GM12878 (cell line): ENCODE measurements at regions not wholly inside any gene's neighbourhood (a gene's known extent, or its start where the extent isn't known, plus 50 kb on each side); places are given as distances from the start of the nearest gene placed in this dataset.

Source experiments
- ATAC-seq: fragments of 200-7000 bp; cut with Tn5 transposase; 3 replicates; pipeline ENCODE4 v1.9.1; 2020; ENCODE audit warnings: mild to moderate bottlenecking, moderate library complexity
- BruUV-seq: library from RNA; stranded (reverse); fragments of 400-500 nt; replicated peaks from 2 replicates; lab custom pipeline; 2021; lab: Mats Ljungman, UMichigan
- CTCF ChIA-PET: fragments of 300-600 bp; sonication (Branson Sonifier 250); formaldehyde crosslinking; extraction: SDS; loops from one replicate; lab custom pipeline; 2021; ENCODE audit warnings: inconsistent platforms; lab: Yijun Ruan, JAX
- POLR2A ChIA-PET: fragments of 350-600 bp; formaldehyde crosslinking; extraction: SDS; loops from one replicate; lab custom pipeline; 2021; ENCODE audit warnings: inconsistent platforms; lab: Charles Lee
- RAD21 ChIA-PET: fragments of 300-600 bp; sonication (Branson Sonifier 250); formaldehyde crosslinking; loops from one replicate; lab custom pipeline; 2023; ENCODE audit warnings: antibody characterized with exemption; ENCODE audit not compliant: unreplicated experiment; lab: Charles Lee
- SMC1A ChIA-PET: fragments of 300-600 bp; sonication (Branson Sonifier 250); formaldehyde crosslinking; loops from one replicate; lab custom pipeline; 2023; ENCODE audit not compliant: unreplicated experiment, uncharacterized antibody; lab: Charles Lee
- DNase-seq: peaks from one replicate; pipeline ENCODE4 v3.0.0-alpha.2; 2011; ENCODE audit warnings: low read depth, low spot score
- FAIRE-seq: peaks from 3 replicates; lab custom pipeline; 2011; peaks lifted over from hg19 to GRCh38; lab: Jason Lieb, UNC
- H2AFZ ChIP-seq: 2 replicates; pipeline ENCODE4 v1.6.0; 2011; ENCODE audit warnings: low read depth, low read length, control low read depth; ENCODE audit not compliant: control insufficient read depth
- H3K27ac ChIP-seq: 2 replicates; pipeline ENCODE4 v1.5.1; 2011; ENCODE audit warnings: control low read depth; ENCODE audit not compliant: control insufficient read depth, insufficient read depth
- H3K27me3 ChIP-seq, 2 experiments: replicated peaks in 1 of 2; 2 replicates each; pipeline versions ENCODE4 v1.6.0 to v1.6.1; 2011; ENCODE audit warnings: low read length in 1 of 2; ENCODE audit not compliant: control insufficient read depth in 2 of 2, insufficient read depth in 2 of 2
- H3K36me3 ChIP-seq, 2 experiments: 2 replicates each; pipeline ENCODE4 v1.5.1; 2011; ENCODE audit warnings: low read length in 1 of 2; ENCODE audit not compliant: control insufficient read depth in 2 of 2, insufficient read depth in 2 of 2
- H3K4me1 ChIP-seq: 2 replicates; pipeline ENCODE4 v1.6.1; 2011; ENCODE audit warnings: mild to moderate bottlenecking, low read length, moderate library complexity, mixed read lengths; ENCODE audit not compliant: control insufficient read depth, insufficient read depth
- H3K4me2 ChIP-seq: 2 replicates; pipeline ENCODE4 v1.6.0; 2011; ENCODE audit warnings: control low read depth; ENCODE audit not compliant: control insufficient read depth, insufficient read depth
- H3K4me3 ChIP-seq: fragments of 200-600 bp; sonication (generic); 2 replicates; pipeline ENCODE4 v1.5.1; 2016
- H3K79me2 ChIP-seq: 2 replicates; pipeline ENCODE4 v1.6.0; 2011; ENCODE audit warnings: low read length; ENCODE audit not compliant: control insufficient read depth, insufficient read depth
- H3K9ac ChIP-seq: 2 replicates; pipeline ENCODE4 v1.8.0; 2011; ENCODE audit warnings: low read length, control low read depth, mixed read lengths; ENCODE audit not compliant: control insufficient read depth, insufficient read depth
- H3K9me3 ChIP-seq: replicated peaks from 3 replicates; pipeline ENCODE4 v1.5.1; 2011; ENCODE audit warnings: mild to moderate bottlenecking, low read length; ENCODE audit not compliant: control insufficient read depth, insufficient read depth
- H4K20me1 ChIP-seq: 2 replicates; pipeline ENCODE4 v1.6.0; 2011; ENCODE audit not compliant: control insufficient read depth, insufficient read depth
- EED ChIP-seq: sonication (generic); IDR thresholded peaks from 2 replicates; pipeline ENCODE4 v1.6.1; 2016; ENCODE audit warnings: antibody characterized with exemption, low read depth
- IRF4 ChIP-seq: IDR thresholded peaks from 2 replicates; pipeline ENCODE4 v1.6.1; 2011; ENCODE audit warnings: low read depth, low read length
- MXI1 ChIP-seq: fragments of 150-350 bp; IDR thresholded peaks from 2 replicates; pipeline ENCODE4 v1.6.1; 2011; ENCODE audit warnings: low read depth, mild to moderate bottlenecking, inconsistent platforms, low read length, improper control_type of control experiment
- POLR2A ChIP-seq: IDR thresholded peaks from 2 replicates; pipeline ENCODE4 v1.6.1; 2011; ENCODE audit warnings: low read depth, mild to moderate bottlenecking, low read length
- POLR2AphosphoS2 ChIP-seq: IDR thresholded peaks from 2 replicates; pipeline ENCODE4 v1.6.1; 2011; ENCODE audit warnings: low read depth, mild to moderate bottlenecking, low read length, improper control_type of control experiment, moderate library complexity
- WGBS: methylation state at CpG from one replicate; pipeline ENCODE4 v1.1.6; 2016; ENCODE audit warnings: low lambda C conversion rate; ENCODE audit not compliant: insufficient replicate concordance, insufficient coverage; ENCODE audit errors: missing lambda C conversion rate; 5-methylcytosine and 5-hydroxymethylcytosine counted together
- in situ Hi-C: fragments of 300-500 bp; cut with MboI; formaldehyde crosslinking; loops from 9 replicates; pipeline ENCODE4 v1.14.3; 2018; ENCODE audit warnings: mixed read lengths
- intact Hi-C: fragments of 100-400 bp; cut with micrococcal nuclease; formaldehyde crosslinking; loops from one replicate; pipeline ENCODE4 v1.14.2; 2022; ENCODE audit not compliant: unreplicated experiment
- TF ChIP-seq, protein P1 (sequence below): fragments of 450-650 bp; IDR thresholded peaks from 2 replicates; pipeline ENCODE4 v1.6.1; 2017; ENCODE audit warnings: low read depth, mild to moderate bottlenecking, moderate library complexity
- TF ChIP-seq, protein P2 (sequence below): fragments of 450-650 bp; formaldehyde crosslinking; IDR thresholded peaks from 2 replicates; pipeline ENCODE4 v1.5.0; 2022; ENCODE audit warnings: mild to moderate bottlenecking, missing genetic modification characterization
- TF ChIP-seq, protein P3 (sequence below): IDR thresholded peaks from 2 replicates; pipeline ENCODE4 v1.6.1; 2011; ENCODE audit warnings: mild to moderate bottlenecking, low read depth, low read length, moderate library complexity; ENCODE audit not compliant: insufficient replicate concordance
- TF ChIP-seq, protein P4 (sequence below): fragments of 450-650 bp; IDR thresholded peaks from 2 replicates; pipeline ENCODE4 v1.6.1; 2017; ENCODE audit warnings: mild to moderate bottlenecking, moderate library complexity
- TF ChIP-seq, protein P5 (sequence below): IDR thresholded peaks from 2 replicates; pipeline ENCODE4 v1.6.1; 2011; ENCODE audit warnings: low read depth, low read length, improper control_type of control experiment, borderline replicate concordance

DNA sequence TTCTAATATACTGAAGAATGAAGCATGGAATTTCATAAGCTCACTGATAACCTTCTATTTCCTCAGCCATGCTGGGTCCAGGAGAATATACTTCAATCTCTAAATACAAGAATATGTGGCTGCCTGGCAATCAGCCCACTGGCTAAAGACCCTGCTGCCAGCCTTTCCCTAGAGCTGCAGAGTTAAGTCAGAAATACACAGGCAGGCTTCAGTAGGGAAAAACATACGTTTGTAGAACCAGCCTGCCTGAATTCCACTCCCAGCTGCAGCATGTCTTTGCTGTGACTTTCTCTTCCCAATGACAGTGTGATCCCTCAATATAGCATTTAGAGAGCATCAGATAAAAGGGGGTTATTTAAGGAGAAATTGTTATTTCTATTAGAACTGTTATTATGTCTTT is 289.1 kb downstream of the PCDH19 start:
- DNase-seq (no peak), ATAC-seq (no peak), FAIRE-seq (no peak)
- SMC1A ChIA-PET = no interaction called here
- 0% methylated on average over 1 of the region's 1 CpG for WGBS
- H3K79me2 ChIP-seq = no peaks in the 10 kb centered on the region
- H3K4me2 ChIP-seq = no peak overlapping the region
- no peak overlapping the region for H3K27ac ChIP-seq
- POLR2A ChIA-PET = no interaction called here
- TF ChIP-seq POLR2A (no peak), IRF4 (no peak), EED (no peak), MXI1 (no peak), POLR2AphosphoS2 (no peak)
- TF ChIP-seq, protein P1, sequence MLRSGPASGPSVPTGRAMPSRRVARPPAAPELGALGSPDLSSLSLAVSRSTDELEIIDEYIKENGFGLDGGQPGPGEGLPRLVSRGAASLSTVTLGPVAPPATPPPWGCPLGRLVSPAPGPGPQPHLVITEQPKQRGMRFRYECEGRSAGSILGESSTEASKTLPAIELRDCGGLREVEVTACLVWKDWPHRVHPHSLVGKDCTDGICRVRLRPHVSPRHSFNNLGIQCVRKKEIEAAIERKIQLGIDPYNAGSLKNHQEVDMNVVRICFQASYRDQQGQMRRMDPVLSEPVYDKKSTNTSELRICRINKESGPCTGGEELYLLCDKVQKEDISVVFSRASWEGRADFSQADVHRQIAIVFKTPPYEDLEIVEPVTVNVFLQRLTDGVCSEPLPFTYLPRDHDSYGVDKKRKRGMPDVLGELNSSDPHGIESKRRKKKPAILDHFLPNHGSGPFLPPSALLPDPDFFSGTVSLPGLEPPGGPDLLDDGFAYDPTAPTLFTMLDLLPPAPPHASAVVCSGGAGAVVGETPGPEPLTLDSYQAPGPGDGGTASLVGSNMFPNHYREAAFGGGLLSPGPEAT = no peak
- TF ChIP-seq, protein P2, sequence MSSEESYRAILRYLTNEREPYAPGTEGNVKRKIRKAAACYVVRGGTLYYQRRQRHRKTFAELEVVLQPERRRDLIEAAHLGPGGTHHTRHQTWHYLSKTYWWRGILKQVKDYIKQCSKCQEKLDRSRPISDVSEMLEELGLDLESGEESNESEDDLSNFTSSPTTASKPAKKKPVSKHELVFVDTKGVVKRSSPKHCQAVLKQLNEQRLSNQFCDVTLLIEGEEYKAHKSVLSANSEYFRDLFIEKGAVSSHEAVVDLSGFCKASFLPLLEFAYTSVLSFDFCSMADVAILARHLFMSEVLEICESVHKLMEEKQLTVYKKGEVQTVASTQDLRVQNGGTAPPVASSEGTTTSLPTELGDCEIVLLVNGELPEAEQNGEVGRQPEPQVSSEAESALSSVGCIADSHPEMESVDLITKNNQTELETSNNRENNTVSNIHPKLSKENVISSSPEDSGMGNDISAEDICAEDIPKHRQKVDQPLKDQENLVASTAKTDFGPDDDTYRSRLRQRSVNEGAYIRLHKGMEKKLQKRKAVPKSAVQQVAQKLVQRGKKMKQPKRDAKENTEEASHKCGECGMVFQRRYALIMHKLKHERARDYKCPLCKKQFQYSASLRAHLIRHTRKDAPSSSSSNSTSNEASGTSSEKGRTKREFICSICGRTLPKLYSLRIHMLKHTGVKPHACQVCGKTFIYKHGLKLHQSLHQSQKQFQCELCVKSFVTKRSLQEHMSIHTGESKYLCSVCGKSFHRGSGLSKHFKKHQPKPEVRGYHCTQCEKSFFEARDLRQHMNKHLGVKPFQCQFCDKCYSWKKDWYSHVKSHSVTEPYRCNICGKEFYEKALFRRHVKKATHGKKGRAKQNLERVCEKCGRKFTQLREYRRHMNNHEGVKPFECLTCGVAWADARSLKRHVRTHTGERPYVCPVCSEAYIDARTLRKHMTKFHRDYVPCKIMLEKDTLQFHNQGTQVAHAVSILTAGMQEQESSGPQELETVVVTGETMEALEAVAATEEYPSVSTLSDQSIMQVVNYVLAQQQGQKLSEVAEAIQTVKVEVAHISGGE (CRISPR knock-in tag) = no peak
- TF ChIP-seq, protein P3, sequence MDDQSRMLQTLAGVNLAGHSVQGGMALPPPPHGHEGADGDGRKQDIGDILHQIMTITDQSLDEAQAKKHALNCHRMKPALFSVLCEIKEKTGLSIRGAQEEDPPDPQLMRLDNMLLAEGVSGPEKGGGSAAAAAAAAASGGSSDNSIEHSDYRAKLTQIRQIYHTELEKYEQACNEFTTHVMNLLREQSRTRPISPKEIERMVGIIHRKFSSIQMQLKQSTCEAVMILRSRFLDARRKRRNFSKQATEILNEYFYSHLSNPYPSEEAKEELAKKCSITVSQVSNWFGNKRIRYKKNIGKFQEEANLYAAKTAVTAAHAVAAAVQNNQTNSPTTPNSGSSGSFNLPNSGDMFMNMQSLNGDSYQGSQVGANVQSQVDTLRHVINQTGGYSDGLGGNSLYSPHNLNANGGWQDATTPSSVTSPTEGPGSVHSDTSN = no peak
- TF ChIP-seq, protein P4, sequence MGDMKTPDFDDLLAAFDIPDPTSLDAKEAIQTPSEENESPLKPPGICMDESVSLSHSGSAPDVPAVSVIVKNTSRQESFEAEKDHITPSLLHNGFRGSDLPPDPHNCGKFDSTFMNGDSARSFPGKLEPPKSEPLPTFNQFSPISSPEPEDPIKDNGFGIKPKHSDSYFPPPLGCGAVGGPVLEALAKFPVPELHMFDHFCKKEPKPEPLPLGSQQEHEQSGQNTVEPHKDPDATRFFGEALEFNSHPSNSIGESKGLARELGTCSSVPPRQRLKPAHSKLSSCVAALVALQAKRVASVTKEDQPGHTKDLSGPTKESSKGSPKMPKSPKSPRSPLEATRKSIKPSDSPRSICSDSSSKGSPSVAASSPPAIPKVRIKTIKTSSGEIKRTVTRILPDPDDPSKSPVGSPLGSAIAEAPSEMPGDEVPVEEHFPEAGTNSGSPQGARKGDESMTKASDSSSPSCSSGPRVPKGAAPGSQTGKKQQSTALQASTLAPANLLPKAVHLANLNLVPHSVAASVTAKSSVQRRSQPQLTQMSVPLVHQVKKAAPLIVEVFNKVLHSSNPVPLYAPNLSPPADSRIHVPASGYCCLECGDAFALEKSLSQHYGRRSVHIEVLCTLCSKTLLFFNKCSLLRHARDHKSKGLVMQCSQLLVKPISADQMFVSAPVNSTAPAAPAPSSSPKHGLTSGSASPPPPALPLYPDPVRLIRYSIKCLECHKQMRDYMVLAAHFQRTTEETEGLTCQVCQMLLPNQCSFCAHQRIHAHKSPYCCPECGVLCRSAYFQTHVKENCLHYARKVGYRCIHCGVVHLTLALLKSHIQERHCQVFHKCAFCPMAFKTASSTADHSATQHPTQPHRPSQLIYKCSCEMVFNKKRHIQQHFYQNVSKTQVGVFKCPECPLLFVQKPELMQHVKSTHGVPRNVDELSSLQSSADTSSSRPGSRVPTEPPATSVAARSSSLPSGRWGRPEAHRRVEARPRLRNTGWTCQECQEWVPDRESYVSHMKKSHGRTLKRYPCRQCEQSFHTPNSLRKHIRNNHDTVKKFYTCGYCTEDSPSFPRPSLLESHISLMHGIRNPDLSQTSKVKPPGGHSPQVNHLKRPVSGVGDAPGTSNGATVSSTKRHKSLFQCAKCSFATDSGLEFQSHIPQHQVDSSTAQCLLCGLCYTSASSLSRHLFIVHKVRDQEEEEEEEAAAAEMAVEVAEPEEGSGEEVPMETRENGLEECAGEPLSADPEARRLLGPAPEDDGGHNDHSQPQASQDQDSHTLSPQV = no peak
- TF ChIP-seq, protein P5, sequence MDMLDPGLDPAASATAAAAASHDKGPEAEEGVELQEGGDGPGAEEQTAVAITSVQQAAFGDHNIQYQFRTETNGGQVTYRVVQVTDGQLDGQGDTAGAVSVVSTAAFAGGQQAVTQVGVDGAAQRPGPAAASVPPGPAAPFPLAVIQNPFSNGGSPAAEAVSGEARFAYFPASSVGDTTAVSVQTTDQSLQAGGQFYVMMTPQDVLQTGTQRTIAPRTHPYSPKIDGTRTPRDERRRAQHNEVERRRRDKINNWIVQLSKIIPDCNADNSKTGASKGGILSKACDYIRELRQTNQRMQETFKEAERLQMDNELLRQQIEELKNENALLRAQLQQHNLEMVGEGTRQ = no peak
- RAD21 ChIA-PET = no interaction called here
- in situ Hi-C loops (no loop called here), intact Hi-C loops (no loop called here)
- no peak overlapping the region for H2AFZ ChIP-seq
- H3K9me3 ChIP-seq = no peaks in the 10 kb centered on the region
- CTCF ChIA-PET = no interaction called here
- H3K36me3 ChIP-seq = no peaks in the 10 kb centered on the region
- no peaks in the 10 kb centered on the region for H4K20me1 ChIP-seq
- no TSS peak for BruUV-seq
- no peaks in the 10 kb centered on the region for H3K27me3 ChIP-seq
- no peak overlapping the region for H3K9ac ChIP-seq
- no peak overlapping the region for H3K4me3 ChIP-seq
- no peaks in the 10 kb centered on the region for H3K4me1 ChIP-seq
